CD4-positive, alpha-beta T cell treated with Interleukin-17A for 4 hours (primary cell): ENCODE measurements at regions not wholly inside any gene's neighbourhood (a gene's known extent, or its start where the extent isn't known, plus 50 kb on each side); places are given as distances from the start of the nearest gene placed in this dataset.
"Not testable (repeated sequence)": the region's sequence is repeated elsewhere in the genome, so short reads cannot be mapped to it uniquely, and the experiment has no call there.

Source experiments
- DNase-seq: peaks from one replicate; pipeline ENCODE4 v3.0.0-alpha.2; 2020; ENCODE audit warnings: mixed read lengths

- peak; percentile 5 for DNase-seq
Observed at GRCh38 chr3:137121704-137122314, 164.0 kb downstream of the IL20RB start.

DNA sequence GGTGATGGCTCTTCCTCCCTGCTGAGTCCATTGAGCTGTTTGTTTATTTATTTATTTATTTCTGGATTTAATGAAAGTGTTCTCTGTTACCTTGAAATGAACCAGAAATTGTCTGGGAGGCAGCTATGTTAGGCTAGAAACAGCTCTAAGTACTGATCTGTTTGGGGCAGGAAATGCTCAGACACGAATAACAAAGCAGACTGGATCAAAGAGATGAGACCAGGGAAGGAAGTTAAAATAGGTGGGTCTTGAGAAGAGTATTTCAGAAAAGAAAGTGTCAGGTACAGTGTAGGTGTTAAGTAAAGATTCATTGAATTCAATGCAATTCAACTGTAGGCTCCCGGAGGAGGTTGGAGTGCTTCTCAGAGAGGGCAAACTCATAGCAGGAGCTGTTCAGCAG lies 173.3 kb downstream of the IL20RB start:
- no peak for DNase-seq

DNA sequence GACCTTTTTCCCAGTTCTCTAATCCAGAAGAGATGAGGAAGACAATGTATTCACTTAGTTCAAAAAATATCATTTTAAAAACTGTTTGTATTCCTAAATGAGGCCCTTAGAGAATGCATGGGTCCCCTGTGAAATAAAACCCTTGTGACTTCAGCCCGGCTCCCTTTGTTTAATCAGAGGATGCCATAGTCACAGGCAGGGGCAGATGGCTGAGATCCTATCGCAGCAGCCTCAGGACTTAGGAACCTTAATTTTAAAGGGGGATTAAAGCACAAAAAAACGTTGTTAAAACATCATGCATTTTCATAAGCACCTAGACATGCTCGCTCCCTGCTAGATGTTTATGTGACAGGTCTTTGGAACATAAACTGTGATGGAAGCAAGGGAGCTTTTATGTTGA lies 176.6 kb downstream of the IL20RB start:
- no peak for DNase-seq

DNA sequence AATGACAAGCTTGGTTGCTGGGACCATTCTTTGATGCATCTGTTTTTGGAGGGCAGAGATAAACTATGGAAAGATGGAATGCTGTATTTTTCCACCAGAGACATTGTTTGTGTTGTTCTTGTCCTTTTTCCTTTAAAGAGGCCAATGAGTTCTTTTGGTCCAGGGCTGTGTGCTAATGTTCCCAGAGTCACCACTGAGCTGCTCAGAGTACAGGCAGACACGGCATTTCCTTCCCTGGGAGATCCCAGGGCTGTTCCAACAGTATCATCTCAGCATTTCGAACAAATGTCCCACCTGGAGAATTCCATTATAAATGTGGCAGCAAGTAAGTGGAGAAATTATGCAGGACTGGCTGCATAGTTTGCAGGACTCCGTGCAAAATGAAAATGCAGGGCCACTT lies 190.6 kb downstream of the IL20RB start:
- DNase-seq, result no peak

- DNase-seq, result no peak
Observed at GRCh38 chr3:137148917-137149316, 191.1 kb downstream of the IL20RB start.

- DNase-seq, result no peak
Observed at GRCh38 chr3:137150825-137151224, 193.0 kb downstream of the IL20RB start.

DNA sequence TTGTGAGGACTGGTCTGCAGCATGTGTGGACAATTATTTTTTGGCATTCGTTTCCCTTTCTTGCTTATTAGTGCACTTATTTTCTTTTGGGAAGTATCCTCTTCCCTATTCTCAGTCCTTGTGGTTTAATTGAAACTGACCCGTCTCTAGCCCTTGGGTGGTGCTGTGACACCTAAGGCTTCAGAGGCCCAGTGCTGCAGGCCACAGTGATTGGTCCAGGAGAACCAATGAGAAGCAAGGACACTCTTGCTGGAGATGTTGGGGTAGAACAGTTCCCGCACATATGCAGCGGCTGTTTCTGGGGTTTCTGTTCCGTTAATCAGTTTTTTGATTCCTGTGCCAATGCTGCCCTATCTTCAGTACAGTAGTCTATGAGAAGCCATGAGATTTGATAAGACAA lies 195.3 kb downstream of the IL20RB start:
- DNase-seq, result not testable (repeated sequence)

- no peak for DNase-seq
Observed at GRCh38 chr3:137163241-137163871, 205.6 kb downstream of the IL20RB start.

DNA sequence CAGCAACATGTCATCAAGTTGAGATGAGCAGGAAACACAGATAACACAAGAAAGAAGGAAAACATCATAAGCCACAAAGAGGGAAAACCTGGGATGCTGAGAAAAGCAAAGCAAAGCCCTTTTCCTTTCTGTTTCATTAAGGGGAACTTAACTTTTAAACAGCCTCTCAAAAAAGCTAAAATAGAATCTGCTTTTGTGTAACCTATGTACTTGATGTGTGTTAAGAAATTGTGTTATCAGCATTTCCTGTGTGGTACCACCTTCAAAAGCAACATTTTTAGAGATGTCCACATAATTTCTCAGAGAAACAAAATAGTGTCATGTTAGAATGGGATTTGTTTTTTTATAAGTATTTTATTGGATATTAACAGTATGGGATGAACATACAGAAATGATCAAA lies 206.2 kb downstream of the IL20RB start:
- no peak for DNase-seq

DNA sequence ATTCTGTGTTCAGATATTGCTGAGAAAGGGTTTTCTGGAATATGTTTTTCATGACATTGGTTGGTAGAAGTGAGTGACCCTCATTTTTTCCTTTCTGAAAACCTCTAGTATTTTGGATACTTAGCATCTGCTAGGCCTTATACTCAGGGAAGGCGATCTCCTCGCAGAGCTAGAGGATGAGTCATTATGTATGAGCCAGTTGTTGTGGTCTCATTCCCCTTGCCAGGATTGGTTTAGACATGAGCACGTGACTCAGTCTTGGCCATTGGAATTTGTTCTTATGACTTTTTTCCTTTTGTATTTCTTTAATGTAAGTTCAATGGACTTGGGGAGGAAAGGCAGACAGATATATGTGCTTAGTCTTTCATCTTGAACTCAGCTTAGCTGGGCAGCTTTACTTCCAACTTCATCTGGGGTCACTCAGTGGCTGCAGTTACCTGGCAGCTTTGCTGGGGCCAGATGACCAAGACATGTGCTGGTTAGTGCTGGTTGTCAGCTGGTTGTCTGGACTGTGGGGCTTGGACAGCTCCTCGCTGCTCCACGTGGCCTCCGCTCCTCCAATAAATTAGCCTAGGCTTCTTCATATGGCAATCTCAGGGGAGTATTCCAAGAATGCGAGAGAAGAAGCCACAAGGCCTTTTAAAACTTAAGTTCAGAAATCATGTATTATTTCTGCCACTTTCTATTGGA lies 207.5 kb downstream of the IL20RB start:
- no peak for DNase-seq

- no peak for DNase-seq
Observed at GRCh38 chr3:137171834-137172603, 214.2 kb downstream of the IL20RB start.

DNA sequence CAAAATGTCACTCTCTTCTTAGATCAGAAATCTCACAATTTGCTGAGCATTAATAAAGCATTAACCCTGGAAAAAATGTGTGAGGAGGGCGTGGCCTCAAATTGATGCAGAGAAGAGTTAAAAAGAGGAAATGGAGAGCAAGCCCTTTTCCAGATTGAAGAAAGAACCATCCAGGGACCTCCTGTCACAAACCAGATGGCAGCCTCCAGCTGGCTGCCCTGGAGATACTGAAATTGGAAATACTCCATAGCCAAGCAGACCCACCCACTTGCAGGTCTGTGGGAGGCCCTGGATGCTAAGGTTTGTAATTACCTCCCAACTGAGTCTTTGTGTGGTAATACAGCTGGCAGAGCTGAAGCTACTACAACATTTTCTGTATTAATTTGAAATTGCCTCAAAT lies 214.9 kb downstream of the IL20RB start:
- no peak for DNase-seq

GRCh38 chr3:137174514-137174913 lies 216.7 kb downstream of the IL20RB start:
- DNase-seq, result no peak

- no peak for DNase-seq
Observed at GRCh38 chr3:137180220-137180619, 222.4 kb downstream of the IL20RB start.

- DNase-seq, result no peak
Observed at GRCh38 chr3:137191133-137191923, 233.5 kb downstream of the IL20RB start.

GRCh38 chr3:137191951-137192350 lies 234.2 kb downstream of the IL20RB start:
- no peak for DNase-seq

GRCh38 chr3:137194301-137194700 lies 236.5 kb downstream of the IL20RB start:
- DNase-seq, result no peak

- DNase-seq, result not testable (repeated sequence)
Observed at GRCh38 chr3:137198374-137198773, 240.6 kb downstream of the IL20RB start.

GRCh38 chr3:137199678-137200077 lies 241.9 kb downstream of the IL20RB start:
- no peak for DNase-seq

DNA sequence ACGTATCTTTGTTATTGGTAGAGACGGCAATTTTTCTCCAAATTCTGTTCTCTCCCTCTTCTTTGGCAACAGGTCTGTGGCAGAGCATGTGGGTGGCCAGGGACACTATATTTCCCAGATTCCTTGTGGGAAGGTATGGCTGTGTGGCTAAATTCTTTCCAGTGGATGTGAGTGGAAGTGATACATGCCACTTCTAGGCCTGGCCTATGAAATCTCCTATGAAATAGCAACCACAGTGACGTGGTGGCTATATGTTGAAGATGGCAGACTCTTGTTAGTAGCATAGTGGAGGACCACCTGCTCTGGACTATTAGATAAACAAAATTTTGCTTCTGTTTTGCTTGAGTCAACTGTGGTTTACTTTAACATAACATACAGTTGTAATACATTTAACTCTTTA lies 243.3 kb downstream of the IL20RB start:
- no peak for DNase-seq

DNA sequence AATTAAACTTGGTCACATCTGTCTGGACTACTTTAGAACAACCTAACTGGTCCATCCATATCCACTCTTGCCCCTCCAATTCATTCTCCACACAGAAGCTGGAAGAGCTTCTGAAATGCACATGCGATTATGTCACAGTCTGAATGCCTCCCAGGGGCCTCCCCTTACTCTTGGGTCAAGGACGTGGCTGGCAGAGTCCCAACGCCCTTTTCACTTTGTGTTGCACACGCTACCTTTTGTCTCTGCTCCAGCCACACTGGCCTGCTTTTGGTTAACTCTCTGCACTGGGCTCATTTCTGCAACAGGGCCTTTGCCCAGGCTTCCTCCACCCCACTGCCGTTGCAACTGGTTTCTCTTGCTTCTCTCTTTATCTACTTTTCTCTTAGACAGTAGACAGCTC lies 245.2 kb downstream of the IL20RB start:
- no peak for DNase-seq

- no peak for DNase-seq
Observed at GRCh38 chr3:137204409-137204808, 246.6 kb downstream of the IL20RB start.
